Subcutaneous abdominal adipose tissue (tissue), 5 donors: ENCODE measurements at regions not wholly inside any gene's neighbourhood (a gene's known extent, or its start where the extent isn't known, plus 50 kb on each side); places are given as distances from the start of the nearest gene placed in this dataset.

Experiments
- H3K27ac ChIP-seq: one replicate; pipeline ENCODE4 v1.7.0; 2013; ENCODE audit warnings: low read depth, mild to moderate bottlenecking, inconsistent platforms, low read length, moderate library complexity
- H3K27me3 ChIP-seq, 5 donors: one replicate each; pipeline ENCODE4 v1.7.0; 2013; ENCODE audit warnings: low read length in 5 of 5, inconsistent platforms in 1 of 5; ENCODE audit not compliant: control insufficient read depth in 5 of 5, insufficient read depth in 4 of 5
- H3K36me3 ChIP-seq, 5 donors: one replicate each; pipeline ENCODE4 v1.7.0; 2013; ENCODE audit warnings: low read length in 5 of 5; ENCODE audit not compliant: control insufficient read depth in 5 of 5, insufficient read depth in 5 of 5
- H3K4me1 ChIP-seq, 5 donors: one replicate each; pipeline ENCODE4 v1.7.0; 2013; ENCODE audit warnings: low read length in 5 of 5, mild to moderate bottlenecking in 3 of 5, moderate library complexity in 1 of 5; ENCODE audit not compliant: control insufficient read depth in 5 of 5, insufficient read depth in 5 of 5
- H3K4me3 ChIP-seq, 5 donors: one replicate each; pipeline ENCODE4 v1.7.0; 2013; ENCODE audit warnings: low read length in 5 of 5, low read depth in 1 of 5
- H3K9ac ChIP-seq, 5 donors: one replicate each; pipeline ENCODE4 v1.7.0; 2013; ENCODE audit warnings: low read length in 5 of 5, mild to moderate bottlenecking in 4 of 5, moderate library complexity in 3 of 5
- H3K9me3 ChIP-seq, 5 donors: one replicate each; pipeline ENCODE4 v1.7.0; 2013; ENCODE audit warnings: low read length in 5 of 5; ENCODE audit not compliant: control insufficient read depth in 5 of 5
- donor health status: healthy.
- donor health status: healthy.
- donor health status: healthy.
- donor health status: healthy.
- donor health status: healthy.

- H3K4me3 ChIP-seq = no peak overlapping the region
- H3K4me1 ChIP-seq = peaks cover 4 to 19% (median 13%) of the 10 kb centered on the region in 5 donors
- H3K9me3 ChIP-seq = no peaks in the 10 kb centered on the region
- H3K27me3 ChIP-seq = no peaks in the 10 kb centered on the region
- H3K9ac ChIP-seq = no peak overlapping the region
- H3K36me3 ChIP-seq = no peaks in the 10 kb centered on the region
- H3K27ac ChIP-seq = no peak overlapping the region
These were observed 264.2 kb downstream of the ZSWIM6 start for GRCh38 chr5:61596265-61596664.

GRCh38 chr5:61597684-61598083 lies 265.6 kb downstream of the ZSWIM6 start:
- H3K27me3 ChIP-seq = no peaks in the 10 kb centered on the region
- no peaks in the 10 kb centered on the region for H3K9me3 ChIP-seq
- peaks cover 4 to 23% (median 17%) of the 10 kb centered on the region in 5 donors for H3K4me1 ChIP-seq
- H3K4me3 ChIP-seq = no peak overlapping the region
- H3K9ac ChIP-seq = no peak overlapping the region
- no peak overlapping the region for H3K27ac ChIP-seq
- H3K36me3 ChIP-seq = no peaks in the 10 kb centered on the region

GRCh38 chr5:61598126-61598525 lies 266.1 kb downstream of the ZSWIM6 start:
- Histone ChIP-seq H3K4me3 (no peak overlapping the region), H3K9ac (no peak overlapping the region), H3K9me3 (no peaks in the 10 kb centered on the region), H3K36me3 (no peaks in the 10 kb centered on the region), H3K4me1 (peaks cover 4 to 27% (median 21%) of the 10 kb centered on the region in 5 donors), H3K27me3 (no peaks in the 10 kb centered on the region), H3K27ac (no peak overlapping the region)

- Histone ChIP-seq H3K9ac (no peak overlapping the region), H3K27ac (no peak overlapping the region)
These were observed 267.5 kb downstream of the ZSWIM6 start for GRCh38 chr5:61599370-61600122.

GRCh38 chr5:61600123-61600444 lies 268.0 kb downstream of the ZSWIM6 start:
- H3K27me3 ChIP-seq = no peaks in the 10 kb centered on the region
- H3K36me3 ChIP-seq = no peaks in the 10 kb centered on the region
- H3K4me3 ChIP-seq = no peak overlapping the region
- H3K4me1 ChIP-seq = peaks cover 10 to 40% (median 34%) of the 10 kb centered on the region in 5 donors
- no peak overlapping the region for H3K27ac ChIP-seq
- no peaks in the 10 kb centered on the region for H3K9me3 ChIP-seq
- H3K9ac ChIP-seq = no peak overlapping the region

More at GRCh38 chr5:61599370-61600122, 267.5 kb downstream of the ZSWIM6 start:
- Histone ChIP-seq H3K36me3 (no peaks in the 10 kb centered on the region), H3K4me1 (peaks cover 8 to 41% (median 34%) of the 10 kb centered on the region in 5 donors), H3K27me3 (no peaks in the 10 kb centered on the region), H3K4me3 (no peak overlapping the region), H3K9me3 (no peaks in the 10 kb centered on the region)

GRCh38 chr5:61600945-61601511 lies 269.0 kb downstream of the ZSWIM6 start:
- no peaks in the 10 kb centered on the region for H3K9me3 ChIP-seq
- peaks cover 10 to 42% (median 34%) of the 10 kb centered on the region in 5 donors for H3K4me1 ChIP-seq
- H3K27me3 ChIP-seq = no peaks in the 10 kb centered on the region
- no peak overlapping the region for H3K9ac ChIP-seq
- no peak overlapping the region for H3K4me3 ChIP-seq
- no peaks in the 10 kb centered on the region for H3K36me3 ChIP-seq
- no peak overlapping the region for H3K27ac ChIP-seq

- peaks cover 10 to 42% (median 34%) of the 10 kb centered on the region in 5 donors for H3K4me1 ChIP-seq
- no peaks in the 10 kb centered on the region for H3K27me3 ChIP-seq
- H3K27ac ChIP-seq = no peak overlapping the region
- no peak overlapping the region for H3K9ac ChIP-seq
- no peak overlapping the region for H3K4me3 ChIP-seq
- H3K36me3 ChIP-seq = no peaks in the 10 kb centered on the region
- H3K9me3 ChIP-seq = no peaks in the 10 kb centered on the region
These were observed 271.3 kb downstream of the ZSWIM6 start for GRCh38 chr5:61603211-61603908.

GRCh38 chr5:61604076-61605025 lies 272.3 kb downstream of the ZSWIM6 start:
- H3K27ac ChIP-seq = no peak overlapping the region

GRCh38 chr5:61609840-61610677 lies 278.0 kb downstream of the ZSWIM6 start:
- H3K4me3 ChIP-seq = no peak overlapping the region
- no peak overlapping the region for H3K9ac ChIP-seq

More at GRCh38 chr5:61604076-61605025, 272.3 kb downstream of the ZSWIM6 start:
- no peaks in the 10 kb centered on the region for H3K9me3 ChIP-seq
- no peaks in the 10 kb centered on the region for H3K27me3 ChIP-seq
- no peak overlapping the region for H3K9ac ChIP-seq
- H3K4me3 ChIP-seq = no peak overlapping the region
- H3K36me3 ChIP-seq = no peaks in the 10 kb centered on the region
- peaks cover 10 to 41% (median 33%) of the 10 kb centered on the region in 5 donors for H3K4me1 ChIP-seq

More at GRCh38 chr5:61609840-61610677, 278.0 kb downstream of the ZSWIM6 start:
- peaks cover 0 to 14% (median 9%) of the 10 kb centered on the region in 5 donors for H3K4me1 ChIP-seq
- H3K27me3 ChIP-seq = no peaks in the 10 kb centered on the region
- H3K27ac ChIP-seq = no peak overlapping the region
- no peaks in the 10 kb centered on the region for H3K9me3 ChIP-seq
- no peaks in the 10 kb centered on the region for H3K36me3 ChIP-seq
